Body of pancreas (tissue), 4 donors: ENCODE measurements at regions not wholly inside any gene's neighbourhood (a gene's known extent, or its start where the extent isn't known, plus 50 kb on each side); places are given as distances from the start of the nearest gene placed in this dataset.

Experiments used
- CTCF ChIP-seq, 7 experiments: fragments of 450-650 bp in 4 of 7; fragments of 200-600 bp in 3 of 7; sonication (generic) in 3 of 7; IDR thresholded peaks; one replicate each; pipeline ENCODE4 v1.5.1; 2016 to 2019; ENCODE audit warnings: antibody characterized with exemption in 7 of 7
- POLR2A ChIP-seq, 3 donors: fragments of 450-650 bp; IDR thresholded peaks; one replicate each; pipeline ENCODE4 v1.6.1; 2016; ENCODE audit warnings: antibody characterized with exemption in 3 of 3, mild to moderate bottlenecking in 2 of 3

- TF ChIP-seq CTCF (IDR thresholded peaks at IDR 0.05) (no peak), POLR2A (IDR thresholded peaks at IDR 0.05) (no peak)
Measured at GRCh38 chr5:130520211-130520610, 615.9 kb downstream of the CHSY3 start.
